Lung (tissue), 11 donors: ENCODE measurements at regions not wholly inside any gene's neighbourhood (a gene's known extent, or its start where the extent isn't known, plus 50 kb on each side); places are given as distances from the start of the nearest gene placed in this dataset.

Source experiments
- ATAC-seq: fragments of 200-7000 bp; cut with Tn5 transposase; one replicate; pipeline ENCODE4 v1.9.1; 2020; ENCODE audit warnings: moderate number of reproducible peaks; ENCODE audit not compliant: insufficient read depth, low FRiP score
- DNase-seq, 3 donors: peaks; one replicate each; pipeline ENCODE4 v3.0.0-alpha.2; 2013 to 2017
- H3K27ac ChIP-seq, 2 donors: one replicate each; pipeline ENCODE4 v1.5.1; 2013; ENCODE audit warnings: mild to moderate bottlenecking in 2 of 2, moderate library complexity in 2 of 2, control low read depth in 1 of 2, inconsistent platforms in 1 of 2, low read depth in 1 of 2, low read length in 1 of 2
- H3K27me3 ChIP-seq, 3 donors: one replicate each; pipeline ENCODE4 v1.5.1; 2013; ENCODE audit warnings: low read length in 2 of 3; ENCODE audit not compliant: control insufficient read depth in 3 of 3, insufficient read depth in 3 of 3
- H3K36me3 ChIP-seq, 4 donors: one replicate each; pipeline ENCODE4 v1.5.1; 2013; ENCODE audit warnings: low read length in 4 of 4, mild to moderate bottlenecking in 1 of 4, moderate library complexity in 1 of 4; ENCODE audit not compliant: control insufficient read depth in 4 of 4, insufficient read depth in 4 of 4
- H3K4me1 ChIP-seq, 5 donors: one replicate each; pipeline ENCODE4 v1.5.1; 2013; ENCODE audit warnings: low read length in 5 of 5, mild to moderate bottlenecking in 2 of 5, moderate library complexity in 1 of 5; ENCODE audit not compliant: control insufficient read depth in 5 of 5, insufficient read depth in 5 of 5
- H3K4me3 ChIP-seq: one replicate; pipeline ENCODE4 v1.5.1; 2013; ENCODE audit warnings: mild to moderate bottlenecking, control low read depth, moderate library complexity
- H3K9ac ChIP-seq, 2 donors: one replicate each; pipeline ENCODE4 v1.5.1; 2013; ENCODE audit warnings: low read length in 2 of 2, control low read depth in 1 of 2; ENCODE audit not compliant: insufficient read depth in 1 of 2
- H3K9me3 ChIP-seq, 4 donors: one replicate each; pipeline ENCODE4 v1.5.1; 2013; ENCODE audit warnings: low read length in 3 of 4, mild to moderate bottlenecking in 1 of 4, moderate library complexity in 1 of 4; ENCODE audit not compliant: control insufficient read depth in 4 of 4, insufficient read depth in 3 of 4
- WGBS, 2 donors: extraction: QIAGEN DNeasy Blood & Tissue Kit; methylation state at CpG; one replicate each; pipeline ENCODE4 v1.1.7; 2013; 5-methylcytosine and 5-hydroxymethylcytosine counted together
- TF ChIP-seq, protein P1 (sequence below): IDR thresholded peaks from 2 replicates; pipeline ENCODE4 v1.5.1; 2012; ENCODE audit warnings: mild to moderate bottlenecking; ENCODE audit errors: control extremely low read depth, extremely low read depth
- donor health status: control.
- donor health status: control.
- donor health status: Bipolar disorder and iron deficiency.
- donor health status: healthy.
- donor health status: DM: yes; HTN: yes; CAD: no.

DNA sequence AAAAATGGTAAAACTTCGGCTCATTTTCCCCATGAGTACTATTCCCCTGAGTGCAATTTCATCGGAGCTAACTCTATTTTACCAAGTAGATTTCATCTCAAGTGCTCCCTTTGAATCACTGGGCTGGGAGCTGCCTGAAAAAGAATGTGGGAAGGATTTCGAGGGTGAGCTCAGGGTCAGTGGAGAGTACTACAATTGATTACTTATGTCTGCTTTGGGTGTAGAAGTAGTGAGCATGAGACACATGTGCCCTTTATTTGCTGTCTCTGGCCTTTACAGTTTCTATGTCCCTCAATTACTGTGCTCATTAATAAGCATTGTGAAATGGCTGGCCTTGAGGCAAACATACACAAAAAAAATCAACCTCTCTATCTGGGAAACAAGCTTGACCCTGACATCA lies 172.7 kb upstream of the RFX3 start:
- no peak overlapping the region for H3K27ac ChIP-seq
- WGBS, 2 donors: 57 to 83% methylated on average over 3 of the region's 3 CpGs
- peaks cover 0 to 2% (median 0%) of the 10 kb centered on the region in 4 donors for H3K9me3 ChIP-seq
- no peak overlapping the region for H3K9ac ChIP-seq
- peaks cover 0 to 1% (median 0%) of the 10 kb centered on the region in 5 donors for H3K4me1 ChIP-seq
- H3K4me3 ChIP-seq: no peak overlapping the region
- TF ChIP-seq, protein P1, sequence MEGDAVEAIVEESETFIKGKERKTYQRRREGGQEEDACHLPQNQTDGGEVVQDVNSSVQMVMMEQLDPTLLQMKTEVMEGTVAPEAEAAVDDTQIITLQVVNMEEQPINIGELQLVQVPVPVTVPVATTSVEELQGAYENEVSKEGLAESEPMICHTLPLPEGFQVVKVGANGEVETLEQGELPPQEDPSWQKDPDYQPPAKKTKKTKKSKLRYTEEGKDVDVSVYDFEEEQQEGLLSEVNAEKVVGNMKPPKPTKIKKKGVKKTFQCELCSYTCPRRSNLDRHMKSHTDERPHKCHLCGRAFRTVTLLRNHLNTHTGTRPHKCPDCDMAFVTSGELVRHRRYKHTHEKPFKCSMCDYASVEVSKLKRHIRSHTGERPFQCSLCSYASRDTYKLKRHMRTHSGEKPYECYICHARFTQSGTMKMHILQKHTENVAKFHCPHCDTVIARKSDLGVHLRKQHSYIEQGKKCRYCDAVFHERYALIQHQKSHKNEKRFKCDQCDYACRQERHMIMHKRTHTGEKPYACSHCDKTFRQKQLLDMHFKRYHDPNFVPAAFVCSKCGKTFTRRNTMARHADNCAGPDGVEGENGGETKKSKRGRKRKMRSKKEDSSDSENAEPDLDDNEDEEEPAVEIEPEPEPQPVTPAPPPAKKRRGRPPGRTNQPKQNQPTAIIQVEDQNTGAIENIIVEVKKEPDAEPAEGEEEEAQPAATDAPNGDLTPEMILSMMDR: no peak
- no peaks in the 10 kb centered on the region for H3K27me3 ChIP-seq
- no peaks in the 10 kb centered on the region for H3K36me3 ChIP-seq
- DNase-seq (peak in 1 of 3 donors; percentile 11), ATAC-seq (no peak)

DNA sequence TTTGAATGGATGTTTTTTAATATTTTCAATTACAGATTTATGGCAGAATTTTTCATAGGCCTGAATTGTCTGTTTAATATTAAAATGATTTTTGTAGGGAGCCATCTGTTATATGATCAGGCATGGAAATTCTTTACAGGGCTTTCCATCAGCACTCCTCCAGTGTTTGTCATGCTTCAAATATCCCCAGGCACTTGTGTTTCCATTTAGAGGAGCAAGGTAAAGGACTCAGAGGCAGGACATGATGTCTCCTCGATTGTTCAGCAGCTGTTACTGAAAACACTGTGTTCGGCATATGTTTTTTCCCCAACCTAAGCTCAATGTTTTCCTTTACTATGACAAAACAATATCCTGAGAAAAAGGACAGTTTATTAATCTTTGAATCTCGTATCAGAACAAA lies 172.3 kb upstream of the RFX3 start:
- no peak overlapping the region for H3K27ac ChIP-seq
- no peak for ATAC-seq
- H3K36me3 ChIP-seq: no peaks in the 10 kb centered on the region
- H3K4me1 ChIP-seq: peaks cover 0 to 1% (median 0%) of the 10 kb centered on the region in 5 donors
- no peak overlapping the region for H3K4me3 ChIP-seq
- WGBS, 2 donors: 70 to 90% methylated on average over 3 of the region's 3 CpGs
- no peak overlapping the region for H3K9ac ChIP-seq
- no peak for DNase-seq
- TF ChIP-seq, protein P1: no peak
- no peaks in the 10 kb centered on the region for H3K27me3 ChIP-seq
- H3K9me3 ChIP-seq: peaks cover 0 to 2% (median 0%) of the 10 kb centered on the region in 4 donors

DNA sequence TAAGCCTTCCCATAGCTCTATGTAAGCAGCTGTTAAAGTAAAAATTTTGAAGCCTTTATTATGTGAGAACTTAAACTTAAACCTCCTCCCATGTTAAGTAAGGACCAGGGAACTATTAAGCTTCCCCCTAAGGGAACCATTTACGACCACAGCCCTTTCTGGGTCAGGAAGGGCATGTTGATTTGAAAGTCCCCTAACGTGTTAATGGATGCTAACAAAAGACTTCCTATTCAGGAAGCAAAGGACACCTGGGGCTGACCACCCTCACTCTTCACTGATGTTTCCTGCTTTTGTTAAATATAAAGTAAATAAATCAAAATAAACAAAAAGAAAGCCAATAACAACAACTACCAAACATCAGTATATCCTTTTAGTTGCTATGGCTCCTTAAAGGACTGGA lies 170.6 kb upstream of the RFX3 start:
- Histone ChIP-seq H3K9me3 (peaks cover 0 to 2% (median 0%) of the 10 kb centered on the region in 4 donors), H3K4me1 (peaks cover 0 to 1% (median 0%) of the 10 kb centered on the region in 5 donors), H3K4me3 (no peak overlapping the region), H3K9ac (no peak overlapping the region), H3K27me3 (no peaks in the 10 kb centered on the region), H3K36me3 (no peaks in the 10 kb centered on the region), H3K27ac (no peak overlapping the region)
- TF ChIP-seq, protein P1: no peak
- 39 to 40% methylated on average over 2 of the region's 2 CpGs for WGBS, 2 donors
- no peak for DNase-seq
- no peak for ATAC-seq

DNA sequence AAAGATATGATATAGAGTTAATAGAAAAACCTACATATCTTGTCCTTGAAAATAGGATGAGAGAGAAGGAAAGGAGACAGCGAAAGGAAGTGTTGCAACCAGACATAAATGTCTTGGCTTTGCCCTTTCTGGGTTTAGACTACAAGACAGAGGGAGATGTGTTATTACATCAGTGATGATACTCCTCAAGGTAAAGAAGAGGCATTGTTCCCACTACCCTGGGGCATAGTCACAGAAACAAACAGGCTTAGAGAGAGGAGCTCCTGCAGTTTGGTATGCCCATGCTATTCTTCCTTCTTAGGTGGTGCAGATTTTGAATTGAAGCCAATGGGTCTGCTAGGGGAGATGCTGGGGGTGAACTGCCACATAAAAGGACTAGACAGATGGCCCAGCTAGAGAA lies 166.8 kb upstream of the RFX3 start:
- TF ChIP-seq, protein P1: no peak
- H3K9ac ChIP-seq: no peak overlapping the region
- WGBS, 2 donors: 90 to 100% methylated on average over 1 of the region's 1 CpG
- no peaks in the 10 kb centered on the region for H3K27me3 ChIP-seq
- no peak overlapping the region for H3K27ac ChIP-seq
- peaks cover 0 to 1% (median 0%) of the 10 kb centered on the region in 5 donors for H3K4me1 ChIP-seq
- ATAC-seq: no peak
- H3K4me3 ChIP-seq: no peak overlapping the region
- DNase-seq: no peak
- H3K9me3 ChIP-seq: peaks cover 0 to 2% (median 0%) of the 10 kb centered on the region in 4 donors
- H3K36me3 ChIP-seq: no peaks in the 10 kb centered on the region
